ENCODE measurements at regions not wholly inside any gene's neighbourhood (a gene's known extent, or its start where the extent isn't known, plus 50 kb on each side); places are given as distances from the start of the nearest gene placed in this dataset.

GRCh38 chr4:111681270-111681669, 464.0 kb upstream of the FAM241A start:
- TF ChIP-seq POLR2A (conservative IDR thresholded peaks at IDR 0.05) (no peak), FOXK1 (CRISPR knock-in tag; IDR thresholded peaks at IDR 0.05; ENCODE audit: borderline replicate concordance) (no peak), NFYB (IDR thresholded peaks at IDR 0.05; ENCODE audit: extremely low read depth, insufficient read length) (no peak), TRIM28 (IDR thresholded peaks at IDR 0.05) (no peak), KAT2B (IDR thresholded peaks at IDR 0.05; ENCODE audit: low read depth, low read length) (no peak), POLR2AphosphoS5 (IDR thresholded peaks at IDR 0.05; ENCODE audit: control insufficient read depth, insufficient read depth, low read depth, low read length) (no peak)
- TF ChIP-seq, protein P1, sequence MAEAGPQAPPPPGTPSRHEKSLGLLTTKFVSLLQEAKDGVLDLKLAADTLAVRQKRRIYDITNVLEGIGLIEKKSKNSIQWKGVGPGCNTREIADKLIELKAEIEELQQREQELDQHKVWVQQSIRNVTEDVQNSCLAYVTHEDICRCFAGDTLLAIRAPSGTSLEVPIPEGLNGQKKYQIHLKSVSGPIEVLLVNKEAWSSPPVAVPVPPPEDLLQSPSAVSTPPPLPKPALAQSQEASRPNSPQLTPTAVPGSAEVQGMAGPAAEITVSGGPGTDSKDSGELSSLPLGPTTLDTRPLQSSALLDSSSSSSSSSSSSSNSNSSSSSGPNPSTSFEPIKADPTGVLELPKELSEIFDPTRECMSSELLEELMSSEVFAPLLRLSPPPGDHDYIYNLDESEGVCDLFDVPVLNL (CRISPR knock-in tag; IDR thresholded peaks at IDR 0.05; ENCODE audit: low read depth), result no peak
